IMR-90 (cell line): ENCODE measurements at regions not wholly inside any gene's neighbourhood (a gene's known extent, or its start where the extent isn't known, plus 50 kb on each side); places are given as distances from the start of the nearest gene placed in this dataset.

Source experiments
- RAD21 ChIP-seq: IDR thresholded peaks from 2 replicates; pipeline ENCODE4 v1.6.1; 2012; ENCODE audit warnings: low read length, improper control_type of control experiment
- USF2 ChIP-seq: fragments of 150-350 bp; IDR thresholded peaks from 2 replicates; pipeline ENCODE4 v1.6.1; 2017; ENCODE audit warnings: mild to moderate bottlenecking, antibody characterized with exemption, low read length, low read depth
- TF ChIP-seq, protein P1 (sequence below): conservative IDR thresholded peaks from 2 replicates; pipeline ENCODE4 v1.5.1; 2012; ENCODE audit warnings: mild to moderate bottlenecking, low read depth, low read length, improper control_type of control experiment

DNA sequence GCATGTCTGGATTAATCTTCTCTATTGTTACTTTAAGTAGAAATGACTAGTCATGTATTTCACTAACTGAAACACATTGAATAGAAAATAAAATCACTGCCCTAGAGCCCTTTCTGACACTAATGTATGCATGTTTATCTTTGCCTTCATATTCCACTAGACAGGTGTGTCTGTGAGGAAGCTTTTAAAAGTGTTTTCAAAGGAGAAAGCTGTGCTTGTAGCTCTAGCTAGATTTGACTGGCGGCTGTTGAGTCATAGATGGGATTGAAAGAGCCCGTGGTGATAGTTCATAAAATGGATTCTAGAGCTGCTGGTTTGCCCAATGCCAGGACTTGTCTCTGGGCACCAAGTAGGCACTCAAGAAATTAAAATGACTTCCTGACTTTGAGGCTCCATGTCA, 189.0 kb upstream of the PIRT start:
- TF ChIP-seq, protein P1, sequence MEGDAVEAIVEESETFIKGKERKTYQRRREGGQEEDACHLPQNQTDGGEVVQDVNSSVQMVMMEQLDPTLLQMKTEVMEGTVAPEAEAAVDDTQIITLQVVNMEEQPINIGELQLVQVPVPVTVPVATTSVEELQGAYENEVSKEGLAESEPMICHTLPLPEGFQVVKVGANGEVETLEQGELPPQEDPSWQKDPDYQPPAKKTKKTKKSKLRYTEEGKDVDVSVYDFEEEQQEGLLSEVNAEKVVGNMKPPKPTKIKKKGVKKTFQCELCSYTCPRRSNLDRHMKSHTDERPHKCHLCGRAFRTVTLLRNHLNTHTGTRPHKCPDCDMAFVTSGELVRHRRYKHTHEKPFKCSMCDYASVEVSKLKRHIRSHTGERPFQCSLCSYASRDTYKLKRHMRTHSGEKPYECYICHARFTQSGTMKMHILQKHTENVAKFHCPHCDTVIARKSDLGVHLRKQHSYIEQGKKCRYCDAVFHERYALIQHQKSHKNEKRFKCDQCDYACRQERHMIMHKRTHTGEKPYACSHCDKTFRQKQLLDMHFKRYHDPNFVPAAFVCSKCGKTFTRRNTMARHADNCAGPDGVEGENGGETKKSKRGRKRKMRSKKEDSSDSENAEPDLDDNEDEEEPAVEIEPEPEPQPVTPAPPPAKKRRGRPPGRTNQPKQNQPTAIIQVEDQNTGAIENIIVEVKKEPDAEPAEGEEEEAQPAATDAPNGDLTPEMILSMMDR = no peak
- no peak for TF ChIP-seq USF2
- TF ChIP-seq RAD21 = no peak
